HEK293 (cell line): ENCODE measurements at regions not wholly inside any gene's neighbourhood (a gene's known extent, or its start where the extent isn't known, plus 50 kb on each side); places are given as distances from the start of the nearest gene placed in this dataset.
"Not testable (repeated sequence)": the region's sequence is repeated elsewhere in the genome, so short reads cannot be mapped to it uniquely, and the experiment has no call there.

ENCODE experiments used
- CTCF ChIA-PET: fragments of 350-600 bp; formaldehyde crosslinking; extraction: SDS; loops from one replicate; lab custom pipeline; 2021; ENCODE audit warnings: antibody characterized with exemption; lab: Yijun Ruan, JAX
- POLR2A ChIA-PET: fragments of 300-600 bp; formaldehyde crosslinking; extraction: SDS; loops from one replicate; lab custom pipeline; 2020; ENCODE audit warnings: antibody characterized with exemption, inconsistent platforms; lab: Yijun Ruan, JAX
- H3K27ac ChIP-seq: fragments of 200-500 bp; sonication (Bioruptor generic); 2 replicates; pipeline ENCODE4 v1.5.1; 2014; ENCODE audit warnings: low read depth, low read length, control low read depth, inconsistent platforms; ENCODE audit errors: extremely low read depth
- H3K36me3 ChIP-seq, 2 experiments: fragments of 200-500 bp in 1 of 2; sonication (Bioruptor generic) in 1 of 2; 1 replicate in 1 of 2; 2 replicates in 1 of 2; pipeline ENCODE4 v1.5.1; 2014 to 2017; ENCODE audit warnings: inconsistent platforms in 2 of 2, low read length in 2 of 2; ENCODE audit not compliant: control insufficient read depth in 2 of 2, insufficient read depth in 1 of 2
- H3K4me1 ChIP-seq: fragments of 200-500 bp; sonication (Bioruptor generic); 2 replicates; pipeline ENCODE4 v1.5.1; 2014; ENCODE audit warnings: mild to moderate bottlenecking, low read length, inconsistent platforms; ENCODE audit not compliant: control insufficient read depth, insufficient read depth
- H3K4me3 ChIP-seq: 2 replicates; pipeline ENCODE4 v1.5.1; 2011; ENCODE audit warnings: low read depth, mild to moderate bottlenecking, control low read depth, low read length, moderate library complexity
- H3K9me3 ChIP-seq: fragments of 200-500 bp; sonication (Bioruptor generic); 2 replicates; pipeline ENCODE4 v1.5.1; 2014; ENCODE audit warnings: low read depth, low read length, inconsistent platforms; ENCODE audit not compliant: control insufficient read depth, insufficient read depth
- GLI4 ChIP-seq: fragments of 450-650 bp; formaldehyde crosslinking; IDR thresholded peaks from 2 replicates; pipeline ENCODE4 v1.5.1; 2016; ENCODE audit warnings: missing biosample characterization, missing genetic modification characterization
- KLF9 ChIP-seq: fragments of 450-650 bp; formaldehyde crosslinking; IDR thresholded peaks from 2 replicates; pipeline ENCODE4 v1.5.1; 2016; ENCODE audit warnings: missing biosample characterization, missing genetic modification characterization, low read depth
- PRDM1 ChIP-seq: fragments of 450-650 bp; formaldehyde crosslinking; IDR thresholded peaks from 2 replicates; pipeline ENCODE4; 2016; ENCODE audit warnings: missing biosample characterization, missing genetic modification characterization
- ZFP3 ChIP-seq: fragments of 450-650 bp; formaldehyde crosslinking; IDR thresholded peaks from 2 replicates; pipeline ENCODE4 v1.5.1; 2016; ENCODE audit warnings: low read depth, missing biosample characterization, missing genetic modification characterization
- ZNF114 ChIP-seq: fragments of 450-650 bp; formaldehyde crosslinking; IDR thresholded peaks from 2 replicates; pipeline ENCODE4 v1.5.0; 2017; ENCODE audit warnings: missing biosample characterization, missing genetic modification characterization
- ZNF140 ChIP-seq: fragments of 450-650 bp; formaldehyde crosslinking; IDR thresholded peaks from 2 replicates; pipeline ENCODE4 v1.5.1; 2016; ENCODE audit warnings: missing biosample characterization, missing genetic modification characterization
- ZNF174 ChIP-seq: fragments of 450-650 bp; formaldehyde crosslinking; IDR thresholded peaks from 2 replicates; pipeline ENCODE4 v1.5.0; 2017; ENCODE audit warnings: missing biosample characterization, mild to moderate bottlenecking, missing genetic modification characterization
- ZNF202 ChIP-seq: fragments of 450-650 bp; formaldehyde crosslinking; IDR thresholded peaks from 2 replicates; pipeline ENCODE4 v1.5.1; 2016; ENCODE audit warnings: missing biosample characterization, missing genetic modification characterization, borderline replicate concordance
- ZNF311 ChIP-seq: fragments of 450-650 bp; formaldehyde crosslinking; IDR thresholded peaks from 2 replicates; pipeline ENCODE4 v1.5.1; 2017; ENCODE audit warnings: missing biosample characterization, missing genetic modification characterization, borderline replicate concordance
- ZNF350 ChIP-seq: fragments of 450-650 bp; formaldehyde crosslinking; IDR thresholded peaks from 2 replicates; pipeline ENCODE4 v1.5.0; 2017; ENCODE audit warnings: missing biosample characterization, mild to moderate bottlenecking, missing genetic modification characterization
- ZNF362 ChIP-seq: fragments of 450-650 bp; formaldehyde crosslinking; IDR thresholded peaks from 2 replicates; pipeline ENCODE4 v1.5.1; 2016; ENCODE audit warnings: missing biosample characterization, missing genetic modification characterization
- ZNF423 ChIP-seq: fragments of 450-650 bp; formaldehyde crosslinking; IDR thresholded peaks from 2 replicates; pipeline ENCODE4 v1.5.1; 2016; ENCODE audit warnings: missing biosample characterization, missing genetic modification characterization
- ZNF555 ChIP-seq: fragments of 450-650 bp; formaldehyde crosslinking; conservative IDR thresholded peaks from 2 replicates; pipeline ENCODE4 v1.5.1; 2017; ENCODE audit warnings: missing biosample characterization, mild to moderate bottlenecking, missing genetic modification characterization, inconsistent platforms
- ZNF623 ChIP-seq: fragments of 450-650 bp; formaldehyde crosslinking; IDR thresholded peaks from 2 replicates; pipeline ENCODE4 v1.5.1; 2016; ENCODE audit warnings: missing biosample characterization, missing genetic modification characterization
- ZNF701 ChIP-seq: fragments of 450-650 bp; formaldehyde crosslinking; IDR thresholded peaks from 2 replicates; pipeline ENCODE4 v1.5.1; 2016; ENCODE audit warnings: missing biosample characterization, missing genetic modification characterization
- ZNF791 ChIP-seq: fragments of 450-650 bp; formaldehyde crosslinking; IDR thresholded peaks from 2 replicates; pipeline ENCODE4 v1.5.1; 2016; ENCODE audit warnings: missing biosample characterization, missing genetic modification characterization
- ZNF837 ChIP-seq: fragments of 450-650 bp; formaldehyde crosslinking; IDR thresholded peaks from 2 replicates; pipeline ENCODE4 v1.5.1; 2016; ENCODE audit warnings: missing biosample characterization, missing genetic modification characterization
- ZSCAN5A ChIP-seq: fragments of 450-650 bp; formaldehyde crosslinking; IDR thresholded peaks from 2 replicates; pipeline ENCODE4 v1.5.1; 2016; ENCODE audit warnings: missing biosample characterization, missing genetic modification characterization
- TF ChIP-seq, protein P1 (sequence below): fragments of 450-650 bp; formaldehyde crosslinking; IDR thresholded peaks from 2 replicates; pipeline ENCODE4 v1.5.1; 2016; ENCODE audit warnings: missing biosample characterization, missing genetic modification characterization

DNA sequence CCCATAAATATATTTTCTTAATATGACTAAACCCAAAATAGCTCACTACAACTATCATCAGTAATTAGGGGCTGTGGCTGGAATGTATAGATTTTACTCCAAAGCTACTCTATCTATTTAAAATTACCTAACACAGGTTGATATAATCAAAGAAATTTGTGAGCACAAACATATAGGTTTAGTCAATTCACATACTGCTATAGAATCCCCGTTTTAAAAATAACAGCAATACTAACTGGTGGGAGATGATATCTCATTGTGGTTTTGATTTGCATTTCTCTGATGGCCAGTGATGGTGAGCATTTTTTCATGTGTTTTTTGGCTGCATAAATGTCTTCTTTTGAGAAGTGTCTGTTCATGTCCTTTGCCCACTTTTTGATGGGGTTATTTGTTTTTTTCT is 1434.9 kb upstream of the CELF2 start:
- POLR2A ChIA-PET, CTCF ChIA-PET, H3K4me1 ChIP-seq, H3K36me3 ChIP-seq, H3K27ac ChIP-seq, H3K4me3 ChIP-seq, H3K9me3 ChIP-seq: not testable (repeated sequence)

- H3K4me1 ChIP-seq: no peaks in the 10 kb centered on the region
- ChIA-PET POLR2A (no interaction called here), CTCF (no interaction called here)
- no peaks in the 10 kb centered on the region for H3K9me3 ChIP-seq
- no peak for TF ChIP-seq ZNF791
- TF ChIP-seq ZNF555 (tag by site-specific recombination): no peak
- TF ChIP-seq, protein P1, sequence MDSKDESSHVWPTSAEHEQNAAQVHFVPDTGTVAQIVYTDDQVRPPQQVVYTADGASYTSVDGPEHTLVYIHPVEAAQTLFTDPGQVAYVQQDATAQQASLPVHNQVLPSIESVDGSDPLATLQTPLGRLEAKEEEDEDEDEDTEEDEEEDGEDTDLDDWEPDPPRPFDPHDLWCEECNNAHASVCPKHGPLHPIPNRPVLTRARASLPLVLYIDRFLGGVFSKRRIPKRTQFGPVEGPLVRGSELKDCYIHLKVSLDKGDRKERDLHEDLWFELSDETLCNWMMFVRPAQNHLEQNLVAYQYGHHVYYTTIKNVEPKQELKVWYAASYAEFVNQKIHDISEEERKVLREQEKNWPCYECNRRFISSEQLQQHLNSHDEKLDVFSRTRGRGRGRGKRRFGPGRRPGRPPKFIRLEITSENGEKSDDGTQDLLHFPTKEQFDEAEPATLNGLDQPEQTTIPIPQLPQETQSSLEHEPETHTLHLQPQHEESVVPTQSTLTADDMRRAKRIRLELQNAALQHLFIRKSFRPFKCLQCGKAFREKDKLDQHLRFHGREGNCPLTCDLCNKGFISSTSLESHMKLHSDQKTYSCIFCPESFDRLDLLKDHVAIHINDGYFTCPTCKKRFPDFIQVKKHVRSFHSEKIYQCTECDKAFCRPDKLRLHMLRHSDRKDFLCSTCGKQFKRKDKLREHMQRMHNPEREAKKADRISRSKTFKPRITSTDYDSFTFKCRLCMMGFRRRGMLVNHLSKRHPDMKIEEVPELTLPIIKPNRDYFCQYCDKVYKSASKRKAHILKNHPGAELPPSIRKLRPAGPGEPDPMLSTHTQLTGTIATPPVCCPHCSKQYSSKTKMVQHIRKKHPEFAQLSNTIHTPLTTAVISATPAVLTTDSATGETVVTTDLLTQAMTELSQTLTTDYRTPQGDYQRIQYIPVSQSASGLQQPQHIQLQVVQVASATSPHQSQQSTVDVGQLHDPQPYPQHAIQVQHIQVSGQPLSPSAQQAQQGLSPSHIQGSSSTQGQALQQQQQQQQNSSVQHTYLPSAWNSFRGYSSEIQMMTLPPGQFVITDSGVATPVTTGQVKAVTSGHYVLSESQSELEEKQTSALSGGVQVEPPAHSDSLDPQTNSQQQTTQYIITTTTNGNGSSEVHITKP (tag by site-specific recombination): no peak
- no peak for TF ChIP-seq ZNF114 (tag by site-specific recombination)
- H3K27ac ChIP-seq: no peak overlapping the region
- no peak overlapping the region for H3K4me3 ChIP-seq
- H3K36me3 ChIP-seq: no peaks in the 10 kb centered on the region
Observed at GRCh38 chr10:9596368-9596920, 1421.2 kb upstream of the CELF2 start.

GRCh38 chr10:9602998-9603397 is 1414.7 kb upstream of the CELF2 start:
- ChIA-PET CTCF (interaction anchor here (0.7 to 0.9 kb wide), 2 partner anchors 20 to 270 kb away, joined by 3 read pairs; no protein-coding TSS in a partner anchor), POLR2A (no interaction called here)
- H3K27ac ChIP-seq: no peak overlapping the region
- no peaks in the 10 kb centered on the region for H3K9me3 ChIP-seq
- TF ChIP-seq GLI4 (tag by site-specific recombination) (no peak), ZNF423 (tag by site-specific recombination) (no peak), ZNF174 (tag by site-specific recombination) (no peak), ZNF701 (tag by site-specific recombination) (no peak), PRDM1 (tag by site-specific recombination) (no peak), ZNF623 (tag by site-specific recombination) (no peak), KLF9 (no peak), ZSCAN5A (tag by site-specific recombination) (no peak), ZNF837 (tag by site-specific recombination) (no peak), ZNF555 (tag by site-specific recombination) (no peak), ZNF350 (tag by site-specific recombination) (no peak), ZNF140 (no peak), ZNF202 (no peak), ZNF311 (tag by site-specific recombination) (no peak), ZFP3 (no peak), ZNF362 (tag by site-specific recombination) (no peak)
- TF ChIP-seq, all 188 proteins: peak for 0
- Histone ChIP-seq H3K4me3 (no peak overlapping the region), H3K4me1 (no peaks in the 10 kb centered on the region; the same call in 1 of the 2 replicates), H3K36me3 (no peaks in the 10 kb centered on the region)
